Pancreas (tissue), 10 donors: ENCODE measurements at regions not wholly inside any gene's neighbourhood (a gene's known extent, or its start where the extent isn't known, plus 50 kb on each side); places are given as distances from the start of the nearest gene placed in this dataset.

Experiments
- ATAC-seq, 4 donors: fragments of 200-7000 bp; cut with Tn5 transposase; one replicate each; pipeline versions ENCODE4 v1.8.0 to v1.9.1; 2020; ENCODE audit warnings: mild to moderate bottlenecking in 4 of 4, moderate library complexity in 4 of 4
- DNase-seq, 6 donors: peaks; one replicate each; pipeline ENCODE4 v3.0.0-alpha.2; 2020
- FAIRE-seq: peaks from 2 replicates; lab custom pipeline; 2012; peaks lifted over from hg19 to GRCh38; lab: Jason Lieb, UNC
- H3K27ac ChIP-seq, 4 donors: fragments of 200-600 bp; sonication (generic); 1 replicate in 3 of 4; 2 replicates in 1 of 4; pipeline versions ENCODE4 v1.5.0 to v1.8.0; 2020
- H3K27me3 ChIP-seq, 4 donors: fragments of 200-600 bp; one replicate each; pipeline ENCODE4 v1.8.0; 2021
- H3K36me3 ChIP-seq, 3 donors: fragments of 200-600 bp; sonication (generic) in 1 of 3; one replicate each; pipeline versions ENCODE4 v1.5.0 to v1.8.0; 2020 to 2021
- H3K4me1 ChIP-seq, 3 donors: fragments of 200-600 bp; one replicate each; pipeline ENCODE4 v1.8.0; 2021
- H3K4me3 ChIP-seq, 4 donors: fragments of 200-600 bp; sonication (generic) in 2 of 4; one replicate each; pipeline versions ENCODE4 v1.5.0 to v1.8.0; 2020 to 2021
- H3K9me3 ChIP-seq, 4 donors: fragments of 200-600 bp; one replicate each; pipeline ENCODE4 v1.8.0; 2021
- CTCF ChIP-seq, 4 donors: fragments of 200-600 bp; sonication (generic) in 3 of 4; IDR thresholded peaks; one replicate each; pipeline versions ENCODE4 v1.5.0 to v1.8.0; 2021; ENCODE audit warnings: antibody characterized with exemption in 4 of 4
- WGBS, 2 donors: extraction: QIAGEN DNeasy Blood & Tissue Kit; methylation state at CpG; one replicate each; pipeline ENCODE4 v1.1.7; 2013; 5-methylcytosine and 5-hydroxymethylcytosine counted together
- intact Hi-C, 3 donors: fragments of 100-400 bp; cut with DNase I; formaldehyde crosslinking; loops; one replicate each; pipeline versions ENCODE4 v1.11.1 to v1.14.2; 2022
- donor health status: healthy with polysubstance abuse.
- donor health status: DM: no; HTN: no; CAD: no; lungs with moderate emphysema.
- donor health status: DM: no; HTN: no; CAD: no.
- donor health status: control.
- donor health status: control.
- donor health status: Bipolar disorder and iron deficiency.
- donor health status: DM: yes; HTN: yes; CAD: no.
- donor health status: DM: no; HTN: no; CAD: no.
- donor health status: DM: no; HTN: no; CAD: no.
- donor health status: DM: yes; HTN: yes; CAD: no.

GRCh38 chr2:58571181-58571852 is 330.2 kb upstream of the FANCL start:
- Histone ChIP-seq H3K4me3 (no peak overlapping the region), H3K27ac (no peak overlapping the region), H3K4me1 (no peaks in the 10 kb centered on the region), H3K9me3 (no peaks in the 10 kb centered on the region), H3K27me3 (peaks cover 0 to 5% (median 0%) of the 10 kb centered on the region in 4 donors), H3K36me3 (no peaks in the 10 kb centered on the region)
- WGBS, 2 donors, result 18 to 22% methylated on average over 10 of the region's 10 CpGs
- peak; percentile 33 to 53 (median 42) for TF ChIP-seq CTCF (IDR thresholded peaks at IDR 0.05)
- peak; percentile 91 to 97 (median 94) for ATAC-seq
- FAIRE-seq, result no peak
- DNase-seq, result peak in 3 of 6 donors; percentile 23 to 58 (median 35)
- intact Hi-C loops, result loop anchor here in 1 of 3 donors (10.0 kb wide), 1 partner anchor 113 kb away; no protein-coding TSS in a partner anchor

- DNase-seq, result no peak
- H3K4me3 ChIP-seq, result no peak overlapping the region
- no peaks in the 10 kb centered on the region for H3K4me1 ChIP-seq
- ATAC-seq, result peak in 1 of 4 donors; percentile 12
- peaks cover 0 to 5% (median 0%) of the 10 kb centered on the region in 4 donors for H3K27me3 ChIP-seq
- TF ChIP-seq CTCF (IDR thresholded peaks at IDR 0.05), result no peak
- H3K36me3 ChIP-seq, result no peaks in the 10 kb centered on the region
- no peak for FAIRE-seq
- H3K27ac ChIP-seq, result no peak overlapping the region
- H3K9me3 ChIP-seq, result no peaks in the 10 kb centered on the region
- intact Hi-C loops, result loop anchor here in 1 of 3 donors (10.0 kb wide), 1 partner anchor 115 kb away; no protein-coding TSS in a partner anchor
- WGBS, 2 donors, result 68 to 69% methylated on average over 7 of the region's 7 CpGs
Measured at GRCh38 chr2:58569475-58570185, 328.5 kb upstream of the FANCL start.

- 59 to 71% methylated on average over 2 of the region's 2 CpGs for WGBS, 2 donors
- no peak for FAIRE-seq
- no peak for DNase-seq
- no peak overlapping the region for H3K27ac ChIP-seq
- H3K4me3 ChIP-seq, result no peak overlapping the region
- H3K9me3 ChIP-seq, result no peaks in the 10 kb centered on the region
- intact Hi-C loops, result no loop called here
- ATAC-seq, result no peak
- H3K27me3 ChIP-seq, result peaks cover 0 to 5% (median 0%) of the 10 kb centered on the region in 4 donors
- no peaks in the 10 kb centered on the region for H3K4me1 ChIP-seq
- TF ChIP-seq CTCF (IDR thresholded peaks at IDR 0.05), result no peak
- H3K36me3 ChIP-seq, result no peaks in the 10 kb centered on the region
Measured at GRCh38 chr2:58568901-58569300, 327.8 kb upstream of the FANCL start.

- FAIRE-seq, result no peak
- intact Hi-C loops, result no loop called here
Measured at GRCh38 chr2:58562276-58562675, 321.2 kb upstream of the FANCL start.

More at GRCh38 chr2:58562276-58562675, 321.2 kb upstream of the FANCL start:
- H3K36me3 ChIP-seq, result no peaks in the 10 kb centered on the region
- 38 to 46% methylated on average over 2 of the region's 2 CpGs for WGBS, 2 donors
- H3K9me3 ChIP-seq, result no peaks in the 10 kb centered on the region
- no peak overlapping the region for H3K27ac ChIP-seq
- no peaks in the 10 kb centered on the region for H3K4me1 ChIP-seq
- DNase-seq (no peak), ATAC-seq (no peak)
- no peak overlapping the region for H3K4me3 ChIP-seq
- no peak for TF ChIP-seq CTCF (IDR thresholded peaks at IDR 0.05)
- peaks cover 0 to 5% (median 0%) of the 10 kb centered on the region in 4 donors for H3K27me3 ChIP-seq
